Tibial nerve (tissue), 4 donors: ENCODE measurements at regions not wholly inside any gene's neighbourhood (a gene's known extent, or its start where the extent isn't known, plus 50 kb on each side); places are given as distances from the start of the nearest gene placed in this dataset.

Experiments used
- DNase-seq, 2 donors: peaks; one replicate each; pipeline ENCODE4 v3.0.0-alpha.2; 2019; ENCODE audit warnings: low spot score in 2 of 2
- H3K27ac ChIP-seq, 4 donors: fragments of 200-600 bp; sonication (generic) in 3 of 4; one replicate each; pipeline ENCODE4 v1.5.1; 2017 to 2019; ENCODE audit warnings: mild to moderate bottlenecking in 1 of 4
- H3K27me3 ChIP-seq, 2 donors: fragments of 200-600 bp; sonication (generic) in 1 of 2; one replicate each; pipeline versions ENCODE4 v1.5.1 to v1.6.0; 2017 to 2019
- H3K36me3 ChIP-seq, 3 donors: fragments of 200-600 bp; sonication (generic); one replicate each; pipeline ENCODE4 v1.5.1; 2018 to 2019
- H3K4me1 ChIP-seq, 4 donors: fragments of 200-600 bp; sonication (generic) in 3 of 4; one replicate each; pipeline ENCODE4 v1.5.1; 2017 to 2019
- H3K4me3 ChIP-seq, 4 donors: fragments of 200-600 bp; sonication (generic) in 3 of 4; one replicate each; pipeline ENCODE4 v1.5.1; 2017 to 2019; ENCODE audit warnings: mild to moderate bottlenecking in 1 of 4, moderate library complexity in 1 of 4
- H3K9me3 ChIP-seq, 4 donors: fragments of 200-600 bp; sonication (generic) in 3 of 4; one replicate each; pipeline ENCODE4 v1.5.1; 2017 to 2019
- CTCF ChIP-seq, 5 experiments: fragments of 200-600 bp in 3 of 5; fragments of 450-650 bp in 2 of 5; sonication (generic) in 3 of 5; IDR thresholded peaks; one replicate each; pipeline ENCODE4 v1.5.1; 2016 to 2019; ENCODE audit warnings: antibody characterized with exemption in 5 of 5, mild to moderate bottlenecking in 3 of 5, moderate library complexity in 2 of 5
- EP300 ChIP-seq, 2 donors: sonication (generic); formaldehyde crosslinking; IDR thresholded peaks; one replicate each; pipeline ENCODE4 v1.6.1; 2017; ENCODE audit warnings: antibody characterized with exemption in 2 of 2, mild to moderate bottlenecking in 1 of 2
- POLR2A ChIP-seq, 2 donors: fragments of 450-650 bp; IDR thresholded peaks; one replicate each; pipeline ENCODE4 v1.6.1; 2017; ENCODE audit warnings: antibody characterized with exemption in 2 of 2, mild to moderate bottlenecking in 2 of 2, moderate library complexity in 2 of 2
- WGBS, 2 donors: methylation state at CpG; one replicate each; pipeline ENCODE4 v1.1.5; 2018; 5-methylcytosine and 5-hydroxymethylcytosine counted together

- 87 to 91% methylated on average over 5 of the region's 5 CpGs for WGBS, 2 donors
- DNase-seq, result no peak
- TF ChIP-seq POLR2A (IDR thresholded peaks at IDR 0.05), result no peak
- no peak for TF ChIP-seq EP300 (IDR thresholded peaks at IDR 0.05)
- TF ChIP-seq CTCF (IDR thresholded peaks at IDR 0.05), result no peak
Observed at GRCh38 chr4:64883087-64883807, 474.0 kb upstream of the TECRL start.

GRCh38 chr4:64882311-64883086, 473.2 kb upstream of the TECRL start:
- no peak for DNase-seq
- Histone ChIP-seq H3K27me3 (no peaks in the 10 kb centered on the region), H3K9me3 (no peaks in the 10 kb centered on the region), H3K27ac (no peak overlapping the region), H3K36me3 (no peaks in the 10 kb centered on the region), H3K4me1 (no peaks in the 10 kb centered on the region), H3K4me3 (no peak overlapping the region)
- 77 to 85% methylated on average over 2 of the region's 2 CpGs for WGBS, 2 donors
- TF ChIP-seq POLR2A (IDR thresholded peaks at IDR 0.05) (no peak), CTCF (IDR thresholded peaks at IDR 0.05) (no peak), EP300 (IDR thresholded peaks at IDR 0.05) (no peak)

More at GRCh38 chr4:64883087-64883807, 474.0 kb upstream of the TECRL start:
- H3K36me3 ChIP-seq, result no peaks in the 10 kb centered on the region
- H3K27me3 ChIP-seq, result no peaks in the 10 kb centered on the region
- no peak overlapping the region for H3K27ac ChIP-seq
- H3K9me3 ChIP-seq, result no peaks in the 10 kb centered on the region
- H3K4me3 ChIP-seq, result no peak overlapping the region
- H3K4me1 ChIP-seq, result no peaks in the 10 kb centered on the region

DNA sequence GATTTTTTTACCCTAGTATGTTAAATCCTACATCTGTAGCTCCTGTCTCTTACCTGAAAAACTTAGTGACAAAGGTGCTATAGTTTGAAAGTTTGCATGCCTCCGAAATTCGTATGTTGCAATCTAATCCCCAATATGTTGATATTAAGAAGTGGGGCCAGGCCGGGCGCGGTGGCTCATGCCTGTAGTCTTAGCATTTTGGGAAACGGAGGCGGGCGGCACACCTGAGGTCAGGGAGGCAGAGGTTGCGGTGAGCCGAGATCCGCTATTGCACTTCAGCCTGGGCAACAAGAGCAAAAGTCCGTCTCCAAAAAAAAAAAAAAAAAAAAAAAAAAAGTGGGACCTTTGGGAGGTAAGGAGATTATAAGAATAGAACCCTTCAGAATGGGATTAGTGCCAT, 471.3 kb upstream of the TECRL start:
- whole genome bisulfite sequencing, 2 donors, result 93 to 96% methylated on average over 11 to 12 of the region's 12 CpGs
- Histone ChIP-seq H3K4me1 (no peaks in the 10 kb centered on the region), H3K27me3 (no peaks in the 10 kb centered on the region), H3K9me3 (no peaks in the 10 kb centered on the region), H3K27ac (no peak overlapping the region), H3K36me3 (no peaks in the 10 kb centered on the region), H3K4me3 (no peak overlapping the region)
- DNase-seq, result no peak
- no peak for TF ChIP-seq POLR2A (IDR thresholded peaks at IDR 0.05)
- TF ChIP-seq CTCF (IDR thresholded peaks at IDR 0.05), result no peak
- no peak for TF ChIP-seq EP300 (IDR thresholded peaks at IDR 0.05)

DNA sequence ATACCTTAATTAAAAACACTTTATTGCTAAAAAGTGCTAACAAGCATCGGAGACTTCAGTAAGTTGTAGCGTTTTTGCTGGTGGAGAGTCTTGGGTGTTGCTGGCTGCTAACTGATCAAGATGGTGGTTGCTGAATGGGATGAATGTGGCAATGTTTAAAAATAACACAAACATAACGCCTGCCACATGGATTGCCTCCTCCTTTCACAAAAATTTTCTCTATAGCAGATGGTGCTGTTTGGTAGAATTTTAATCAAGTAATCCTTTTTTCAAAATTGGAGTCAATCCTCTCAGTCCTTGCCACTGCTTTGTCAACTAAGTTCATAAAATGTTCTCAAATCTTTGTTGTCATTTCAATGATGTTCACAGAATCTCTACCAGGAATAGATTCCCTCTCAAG, 466.8 kb upstream of the TECRL start:
- WGBS, 2 donors, result 82 to 85% methylated on average over 3 of the region's 3 CpGs
- no peaks in the 10 kb centered on the region for H3K9me3 ChIP-seq
- H3K4me3 ChIP-seq, result no peak overlapping the region
- H3K4me1 ChIP-seq, result no peaks in the 10 kb centered on the region
- no peak overlapping the region for H3K27ac ChIP-seq
- no peak for DNase-seq
- TF ChIP-seq CTCF (IDR thresholded peaks at IDR 0.05) (no peak), POLR2A (IDR thresholded peaks at IDR 0.05) (no peak), EP300 (IDR thresholded peaks at IDR 0.05) (no peak)
- no peaks in the 10 kb centered on the region for H3K36me3 ChIP-seq
- H3K27me3 ChIP-seq, result no peaks in the 10 kb centered on the region

GRCh38 chr4:64870558-64870957, 461.3 kb upstream of the TECRL start:
- H3K9me3 ChIP-seq, result no peaks in the 10 kb centered on the region
- no peaks in the 10 kb centered on the region for H3K36me3 ChIP-seq
- no peak for DNase-seq
- no peaks in the 10 kb centered on the region for H3K4me1 ChIP-seq
- no peak overlapping the region for H3K4me3 ChIP-seq
- 64 to 71% methylated on average over 4 of the region's 4 CpGs for WGBS, 2 donors
- TF ChIP-seq EP300 (IDR thresholded peaks at IDR 0.05) (no peak), CTCF (IDR thresholded peaks at IDR 0.05) (no peak), POLR2A (IDR thresholded peaks at IDR 0.05) (no peak)
- no peak overlapping the region for H3K27ac ChIP-seq
- no peaks in the 10 kb centered on the region for H3K27me3 ChIP-seq
